Nephron progenitor cell (in vitro differentiated cells): ENCODE measurements at regions not wholly inside any gene's neighbourhood (a gene's known extent, or its start where the extent isn't known, plus 50 kb on each side); places are given as distances from the start of the nearest gene placed in this dataset.

Experiments
- DNase-seq: peaks from one replicate; pipeline ENCODE4 v3.0.0; 2021
- H3K27ac Mint-ChIP-seq: 2 replicates; pipeline ENCODE4 v1.8.0; 2021; ENCODE audit warnings: mild to moderate bottlenecking, moderate library complexity, mixed read lengths
- H3K27me3 Mint-ChIP-seq: 2 replicates; pipeline ENCODE4 v1.8.0; 2021; ENCODE audit warnings: mild to moderate bottlenecking, low read depth, mixed read lengths; ENCODE audit not compliant: poor library complexity
- H3K36me3 Mint-ChIP-seq: 2 replicates; pipeline ENCODE4 v1.8.0; 2021; ENCODE audit warnings: low read depth, mixed read lengths
- H3K4me1 Mint-ChIP-seq: 2 replicates; pipeline ENCODE4 v1.8.0; 2021; ENCODE audit warnings: mixed read lengths
- H3K4me3 Mint-ChIP-seq: 2 replicates; pipeline ENCODE4 v1.8.0; 2021; ENCODE audit warnings: mild to moderate bottlenecking, moderate library complexity, mixed read lengths
- H3K9me3 Mint-ChIP-seq: 2 replicates; pipeline ENCODE4 v1.8.0; 2021; ENCODE audit warnings: mild to moderate bottlenecking, moderate library complexity, mixed read lengths
- TF ChIP-seq, protein P1 (sequence below): fragments of 200-600 bp; sonication (generic); IDR thresholded peaks from 2 replicates; pipeline ENCODE4 v1.5.0; 2021; ENCODE audit warnings: antibody characterized with exemption

DNA sequence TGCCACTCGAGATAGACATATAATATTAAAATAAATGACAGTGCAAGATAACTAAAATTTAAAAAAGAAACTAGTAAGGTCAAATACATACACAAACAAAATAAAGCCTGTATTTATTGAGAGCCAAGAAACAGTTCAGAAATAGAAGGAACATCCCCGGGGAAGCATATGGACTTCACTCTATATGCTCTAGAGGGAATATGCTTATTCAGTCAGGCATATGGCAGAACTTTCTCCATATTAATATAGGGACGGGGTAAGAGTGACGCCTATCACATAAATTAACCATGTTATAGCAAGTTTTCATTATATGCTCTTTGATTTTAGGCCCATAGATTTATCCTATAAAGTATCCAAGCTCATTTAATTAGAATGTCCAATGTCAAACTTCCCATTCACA lies 56.7 kb upstream of the EFHC2 start:
- no peak overlapping the region for H3K27ac Mint-ChIP-seq
- no peaks in the 10 kb centered on the region for H3K4me1 Mint-ChIP-seq
- no peaks in the 10 kb centered on the region for H3K36me3 Mint-ChIP-seq
- TF ChIP-seq, protein P1, sequence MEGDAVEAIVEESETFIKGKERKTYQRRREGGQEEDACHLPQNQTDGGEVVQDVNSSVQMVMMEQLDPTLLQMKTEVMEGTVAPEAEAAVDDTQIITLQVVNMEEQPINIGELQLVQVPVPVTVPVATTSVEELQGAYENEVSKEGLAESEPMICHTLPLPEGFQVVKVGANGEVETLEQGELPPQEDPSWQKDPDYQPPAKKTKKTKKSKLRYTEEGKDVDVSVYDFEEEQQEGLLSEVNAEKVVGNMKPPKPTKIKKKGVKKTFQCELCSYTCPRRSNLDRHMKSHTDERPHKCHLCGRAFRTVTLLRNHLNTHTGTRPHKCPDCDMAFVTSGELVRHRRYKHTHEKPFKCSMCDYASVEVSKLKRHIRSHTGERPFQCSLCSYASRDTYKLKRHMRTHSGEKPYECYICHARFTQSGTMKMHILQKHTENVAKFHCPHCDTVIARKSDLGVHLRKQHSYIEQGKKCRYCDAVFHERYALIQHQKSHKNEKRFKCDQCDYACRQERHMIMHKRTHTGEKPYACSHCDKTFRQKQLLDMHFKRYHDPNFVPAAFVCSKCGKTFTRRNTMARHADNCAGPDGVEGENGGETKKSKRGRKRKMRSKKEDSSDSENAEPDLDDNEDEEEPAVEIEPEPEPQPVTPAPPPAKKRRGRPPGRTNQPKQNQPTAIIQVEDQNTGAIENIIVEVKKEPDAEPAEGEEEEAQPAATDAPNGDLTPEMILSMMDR = no peak
- H3K4me3 Mint-ChIP-seq = no peak overlapping the region
- DNase-seq = no peak
- H3K9me3 Mint-ChIP-seq = peaks cover 32% of the 10 kb centered on the region
- no peaks in the 10 kb centered on the region for H3K27me3 Mint-ChIP-seq
